NCI-H524 (cell line): ENCODE measurements at regions not wholly inside any gene's neighbourhood (a gene's known extent, or its start where the extent isn't known, plus 50 kb on each side); places are given as distances from the start of the nearest gene placed in this dataset.
"Not testable (repeated sequence)": the region's sequence is repeated elsewhere in the genome, so short reads cannot be mapped to it uniquely, and the experiment has no call there.

Experiments
- DNase-seq, 2 experiments: peaks; one replicate each; lab custom pipeline; 2025; lab: John Stamatoyannopoulos, UW

DNA sequence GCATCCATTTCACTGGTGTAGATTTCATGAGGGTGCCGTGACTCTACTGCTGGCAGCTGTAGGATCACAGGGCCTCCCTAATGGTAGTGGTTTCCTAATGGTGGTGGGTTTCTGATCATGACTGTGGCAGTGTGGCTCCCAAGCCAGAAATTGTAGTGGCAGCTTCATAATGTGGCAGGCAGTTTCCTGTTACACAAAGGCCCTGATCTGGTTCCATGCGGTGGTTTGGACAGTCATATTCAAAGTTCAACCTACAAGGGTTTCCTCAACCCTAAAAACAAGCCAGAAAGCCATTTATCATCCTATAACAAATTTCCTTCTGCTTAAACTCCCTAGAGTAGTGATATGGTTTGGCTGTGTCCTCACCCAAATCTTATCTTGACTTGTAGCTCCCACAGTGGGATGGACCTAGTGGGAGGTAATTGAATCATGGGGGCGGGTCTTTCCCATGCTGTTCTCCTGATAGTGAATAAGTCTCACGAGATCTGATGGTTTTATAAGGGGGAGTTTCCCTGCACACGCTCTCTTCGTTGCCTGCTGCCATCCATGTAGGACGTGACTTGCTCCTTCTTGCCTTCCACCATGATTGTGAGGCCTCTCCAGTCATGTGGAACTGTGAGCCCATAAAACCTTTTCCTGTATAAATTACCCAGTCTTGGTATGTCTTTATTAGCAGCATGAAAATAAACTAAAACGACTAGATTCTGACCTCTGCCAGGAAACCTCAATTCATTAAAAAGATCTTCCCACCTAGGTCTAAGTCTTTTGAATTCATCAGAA lies 257.1 kb downstream of the EFCAB11 start:
- no peak for DNase-seq

GRCh38 chr14:89695846-89696245 lies 258.7 kb downstream of the EFCAB11 start:
- no peak for DNase-seq

GRCh38 chr14:89690139-89690538 lies 264.4 kb downstream of the EFCAB11 start:
- DNase-seq, result no peak

DNA sequence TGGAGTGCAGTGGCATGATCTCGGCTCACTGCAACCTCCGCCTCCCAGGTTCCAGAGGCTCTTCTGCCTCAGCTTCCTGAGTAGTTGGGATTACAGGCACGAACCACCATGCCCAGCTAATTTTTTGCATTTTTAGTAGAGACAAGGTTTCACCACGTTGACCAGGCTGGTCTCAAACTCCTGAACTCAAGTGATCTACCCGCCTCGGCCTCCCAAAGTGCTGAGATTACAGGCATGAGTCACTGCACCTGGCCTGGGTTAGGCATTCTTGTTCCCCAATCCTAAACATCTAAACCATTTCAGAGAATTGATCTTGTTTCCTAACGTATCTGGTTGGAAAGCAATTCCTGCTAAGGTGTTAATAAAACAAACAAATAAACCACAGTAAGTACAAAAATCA lies 264.8 kb downstream of the EFCAB11 start:
- not testable (repeated sequence) for DNase-seq

DNA sequence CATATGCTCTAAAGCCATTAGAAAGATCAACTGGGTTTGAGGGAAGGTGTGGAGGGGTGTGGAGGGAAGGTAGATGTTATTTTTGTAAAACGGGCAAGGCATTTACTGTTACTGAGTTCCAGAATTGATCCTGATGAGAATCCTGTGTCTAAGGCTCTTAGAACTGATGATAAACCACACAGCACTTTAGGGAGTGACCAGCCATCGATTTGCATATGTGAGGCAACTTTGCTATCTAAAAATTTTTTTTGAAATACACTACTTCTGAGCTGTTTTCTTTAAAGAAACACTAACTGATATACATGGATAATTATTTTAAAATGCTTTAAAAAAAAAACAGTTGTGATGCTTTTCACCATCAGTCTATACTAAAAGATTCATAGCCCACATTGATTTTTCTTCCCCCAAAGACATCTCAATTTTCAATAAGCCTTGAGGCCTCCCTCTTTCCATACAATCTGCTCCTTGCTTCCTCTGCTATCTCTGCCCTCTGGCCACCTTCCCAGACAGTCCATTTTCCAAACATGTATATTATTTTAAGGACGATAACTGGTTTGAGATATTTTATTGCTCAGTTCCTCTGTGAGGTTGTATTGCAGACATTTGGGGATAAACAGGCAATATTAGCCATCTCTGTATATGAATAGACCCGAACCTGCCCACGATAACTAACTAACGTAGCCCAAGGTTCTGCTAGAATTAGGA lies 265.9 kb downstream of the EFCAB11 start:
- no peak for DNase-seq

- not testable (repeated sequence) for DNase-seq
Measured at GRCh38 chr14:89687129-89687528, 267.4 kb downstream of the EFCAB11 start.

GRCh38 chr14:89684139-89684538 lies 267.1 kb upstream of the FOXN3 start:
- DNase-seq, result no peak

GRCh38 chr14:89681086-89682018 lies 264.3 kb upstream of the FOXN3 start:
- no peak for DNase-seq

- no peak for DNase-seq
Measured at GRCh38 chr14:89680156-89680555, 263.1 kb upstream of the FOXN3 start.

- DNase-seq, result no peak
Measured at GRCh38 chr14:89678768-89679167, 261.7 kb upstream of the FOXN3 start.

DNA sequence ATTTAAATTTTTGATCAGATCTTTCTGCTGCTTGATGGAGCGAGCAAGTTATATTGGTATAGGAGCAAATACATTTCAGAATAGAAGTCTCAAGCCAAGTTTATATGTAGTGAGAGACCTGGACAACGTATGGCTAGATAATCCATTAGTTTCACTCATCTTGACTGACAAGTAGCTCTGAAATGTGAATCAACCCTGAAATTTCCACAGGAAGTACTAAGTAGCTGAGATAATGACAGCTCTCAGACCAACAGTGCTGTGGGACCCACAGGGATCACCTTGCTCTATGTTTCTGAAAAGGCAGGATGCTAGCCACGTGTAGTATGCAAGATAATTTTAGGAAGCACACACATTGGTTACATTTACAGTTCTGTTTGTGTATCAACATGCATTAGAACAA lies 258.6 kb upstream of the FOXN3 start:
- no peak for DNase-seq

DNA sequence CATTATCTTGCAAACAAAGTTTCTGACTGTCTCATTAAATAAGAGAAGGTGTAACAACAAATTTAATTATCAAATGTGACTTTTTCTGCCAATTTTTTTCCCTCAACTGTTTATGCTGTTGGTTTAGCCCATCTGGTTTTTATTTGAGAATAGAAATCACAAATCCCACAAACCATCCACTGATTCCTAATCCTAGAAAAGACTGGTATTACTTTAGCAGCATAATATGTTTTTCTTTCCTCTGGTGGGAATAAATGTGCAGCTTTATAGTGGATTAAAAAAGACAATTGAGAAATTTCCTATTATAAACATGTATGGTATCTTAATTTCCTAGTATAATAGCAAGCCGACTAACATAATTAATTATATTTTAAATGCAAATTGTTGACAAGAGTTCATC lies 257.9 kb upstream of the FOXN3 start:
- no peak for DNase-seq

- DNase-seq, result no peak
Measured at GRCh38 chr14:89674240-89674639, 257.2 kb upstream of the FOXN3 start.

- DNase-seq, result no peak
Measured at GRCh38 chr14:89673512-89674225, 256.6 kb upstream of the FOXN3 start.

GRCh38 chr14:89672636-89673511 lies 255.8 kb upstream of the FOXN3 start:
- no peak for DNase-seq

DNA sequence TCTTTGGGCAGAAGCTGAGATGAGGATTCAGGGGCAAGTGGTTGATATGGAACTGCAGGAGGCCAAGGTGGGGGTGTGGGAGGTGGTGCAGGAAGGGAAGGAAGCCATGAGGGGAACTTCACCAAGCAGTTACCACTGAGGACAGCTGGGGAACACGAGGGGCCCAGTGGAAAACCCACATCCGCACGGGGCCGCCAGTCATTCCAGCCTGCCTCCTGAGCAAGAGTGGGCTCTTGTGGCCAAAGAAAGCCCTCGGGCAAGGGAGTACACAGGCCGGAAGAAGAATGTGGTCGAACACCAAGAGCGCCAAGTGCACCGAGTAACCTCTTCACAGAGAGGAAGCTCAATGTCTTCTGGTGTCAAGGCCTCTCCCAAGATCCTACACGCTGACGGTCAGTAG lies 252.2 kb upstream of the FOXN3 start:
- no peak for DNase-seq

GRCh38 chr14:89667983-89668382 lies 250.9 kb upstream of the FOXN3 start:
- DNase-seq, result no peak

DNA sequence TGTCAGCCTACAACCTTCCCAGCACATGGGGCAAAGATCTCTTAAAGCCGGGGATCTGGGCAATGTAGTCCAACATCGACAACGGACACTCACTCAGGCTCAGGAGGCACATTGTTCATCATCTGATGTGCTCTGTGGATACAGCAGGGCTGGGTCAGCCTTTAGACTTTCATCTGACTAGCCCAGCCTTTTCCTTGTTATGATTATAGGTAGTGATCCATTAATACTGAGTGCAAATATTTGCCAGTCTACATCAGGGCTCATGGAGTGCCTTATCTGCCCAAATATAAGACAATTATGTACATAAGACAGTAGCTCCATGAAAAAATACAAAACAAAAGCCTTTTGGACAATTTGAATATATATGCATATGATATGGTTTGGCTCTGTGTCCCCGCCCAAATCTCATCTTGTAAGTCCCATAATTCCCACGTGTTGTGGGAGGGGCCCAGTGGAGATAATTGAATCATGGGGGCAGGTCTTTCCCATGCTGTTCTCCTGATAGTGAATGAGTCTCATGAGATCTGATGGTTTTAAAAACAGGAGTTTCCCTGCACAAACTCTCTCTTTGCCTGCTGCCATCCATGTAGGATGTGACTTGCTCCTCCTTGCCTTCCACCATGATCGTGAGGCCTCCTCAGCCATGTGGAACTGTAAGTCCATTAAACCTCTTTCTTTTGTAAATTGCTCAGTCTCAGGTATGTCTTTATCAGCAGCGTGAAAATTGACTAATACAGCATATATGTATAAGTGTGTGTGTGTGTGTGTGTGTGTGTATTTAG lies 248.5 kb upstream of the FOXN3 start:
- not testable (repeated sequence) for DNase-seq

GRCh38 chr14:89661392-89661791 lies 244.4 kb upstream of the FOXN3 start:
- peak in 1 of 2 experiments; percentile 51 for DNase-seq
